ENCODE measurements at regions not wholly inside any gene's neighbourhood (a gene's known extent, or its start where the extent isn't known, plus 50 kb on each side); places are given as distances from the start of the nearest gene placed in this dataset.

GRCh38 chrX:97987979-97988378 lies 1104.3 kb downstream of the RPA4 start:
- Histone ChIP-seq H3K79me2 (ENCODE audit: low read length) (no peaks in the 10 kb centered on the region), H3K4me1 (ENCODE audit: insufficient read depth, low read length) (no peaks in the 10 kb centered on the region), H3K27me3 (ENCODE audit: low read length) (no peaks in the 10 kb centered on the region), H3K27ac (ENCODE audit: low read length) (no peak overlapping the region), H2AFZ (ENCODE audit: low read length) (no peak overlapping the region), H3K36me3 (ENCODE audit: low read depth, low read length) (no peaks in the 10 kb centered on the region), H3K4me2 (ENCODE audit: low read length) (no peak overlapping the region), H3K4me3 (ENCODE audit: low read length) (no peak overlapping the region), H3K9ac (ENCODE audit: low read length) (no peak overlapping the region), H3K9me3 (ENCODE audit: low read length) (no peaks in the 10 kb centered on the region), H4K20me1 (ENCODE audit: low read length) (no peaks in the 10 kb centered on the region), H3K9me2 (replicated peaks; ENCODE audit: low read length) (no peaks in the 10 kb centered on the region), H3F3A (ENCODE audit: low read length, unreplicated experiment) (no peaks in the 10 kb centered on the region)
- no peak for DNase-seq
- POLR2A ChIA-PET (ENCODE audit: unreplicated experiment), result no interaction called here
- no peak for ATAC-seq
- no TSS peak for BruUV-seq (replicated peaks)
- CTCF ChIA-PET, result no interaction called here
- no peak for TF ChIP-seq EZH2phosphoT487 (IDR thresholded peaks at IDR 0.05; ENCODE audit: borderline replicate concordance, low read length)
- TF ChIP-seq CTCF (conservative IDR thresholded peaks at IDR 0.05; ENCODE audit: low read depth, low read length), result no peak
- no peak for TF ChIP-seq EZH2 (IDR thresholded peaks at IDR 0.05; ENCODE audit: low read length, unreplicated experiment)
- intact Hi-C loops (cut with micrococcal nuclease), result no loop called here

DNA sequence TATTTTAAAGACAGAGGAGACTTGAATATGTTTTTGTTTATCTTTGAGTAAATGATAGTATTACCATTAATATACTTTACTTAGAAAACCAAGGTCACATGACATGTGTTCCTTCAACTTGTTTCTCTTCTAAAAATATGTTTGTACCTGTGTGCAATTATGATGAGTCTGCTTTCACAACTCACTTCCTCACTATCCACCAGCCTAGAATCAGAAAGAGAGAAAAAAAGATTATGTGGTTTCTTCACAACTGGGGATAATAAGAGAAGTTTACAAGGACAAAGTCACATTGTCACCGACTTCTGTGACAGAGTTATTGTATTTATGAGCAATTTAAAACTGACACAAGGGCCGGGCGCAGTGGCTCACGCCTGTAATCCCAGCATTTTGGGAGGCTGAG lies 1112.1 kb downstream of the RPA4 start:
- Histone ChIP-seq H4K20me1 (ENCODE audit: low read length) (no peaks in the 10 kb centered on the region), H3K79me2 (ENCODE audit: low read length) (no peaks in the 10 kb centered on the region), H3K4me1 (ENCODE audit: insufficient read depth, low read length) (no peaks in the 10 kb centered on the region), H3K9me2 (replicated peaks; ENCODE audit: low read length) (no peaks in the 10 kb centered on the region), H3F3A (ENCODE audit: low read length, unreplicated experiment) (no peaks in the 10 kb centered on the region), H2AFZ (ENCODE audit: low read length) (no peak overlapping the region), H3K4me2 (ENCODE audit: low read length) (no peak overlapping the region), H3K27me3 (ENCODE audit: low read length) (no peaks in the 10 kb centered on the region), H3K36me3 (ENCODE audit: low read depth, low read length) (no peaks in the 10 kb centered on the region), H3K9me3 (ENCODE audit: low read length) (no peaks in the 10 kb centered on the region), H3K4me3 (ENCODE audit: low read length) (no peak overlapping the region), H3K9ac (ENCODE audit: low read length) (no peak overlapping the region), H3K27ac (ENCODE audit: low read length) (no peak overlapping the region)
- intact Hi-C loops (cut with micrococcal nuclease), result no loop called here
- DNase-seq (no peak), ATAC-seq (no peak)
- CTCF ChIA-PET, result no interaction called here
- no TSS peak for BruUV-seq (replicated peaks)
- TF ChIP-seq CTCF (conservative IDR thresholded peaks at IDR 0.05; ENCODE audit: low read depth, low read length) (no peak), EZH2phosphoT487 (IDR thresholded peaks at IDR 0.05; ENCODE audit: borderline replicate concordance, low read length) (no peak), EZH2 (IDR thresholded peaks at IDR 0.05; ENCODE audit: low read length, unreplicated experiment) (no peak)
- POLR2A ChIA-PET (ENCODE audit: unreplicated experiment), result no interaction called here

DNA sequence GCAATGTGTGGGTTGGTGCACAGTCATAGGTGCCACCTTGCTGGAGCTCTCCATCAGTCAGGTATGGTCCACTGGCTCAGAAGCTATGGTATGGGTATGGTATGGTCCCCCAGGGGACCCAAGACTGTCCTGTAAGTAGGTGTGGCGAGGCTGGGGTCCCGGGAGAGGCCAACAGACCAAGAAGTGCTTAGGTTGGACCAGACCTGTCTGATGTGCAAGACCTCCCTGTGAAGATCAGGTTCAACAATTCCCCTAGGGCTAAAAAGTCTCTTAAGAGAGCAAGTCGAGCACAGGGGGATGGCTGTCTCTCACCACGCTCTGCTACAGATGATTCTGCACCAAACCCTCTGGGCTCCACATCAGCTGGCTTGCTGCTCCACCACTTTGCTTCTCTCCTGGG lies 1145.0 kb downstream of the RPA4 start:
- no peaks in the 10 kb centered on the region for H3K79me2 ChIP-seq (ENCODE audit: low read length)
- H3F3A ChIP-seq (ENCODE audit: low read length, unreplicated experiment), result no peaks in the 10 kb centered on the region
- no peaks in the 10 kb centered on the region for H3K9me3 ChIP-seq (ENCODE audit: low read length)
- DNase-seq (no peak), ATAC-seq (no peak)
- TF ChIP-seq EZH2phosphoT487 (IDR thresholded peaks at IDR 0.05; ENCODE audit: borderline replicate concordance, low read length) (no peak), CTCF (conservative IDR thresholded peaks at IDR 0.05; ENCODE audit: low read depth, low read length) (no peak), EZH2 (IDR thresholded peaks at IDR 0.05; ENCODE audit: low read length, unreplicated experiment) (no peak)
- H3K4me1 ChIP-seq (ENCODE audit: insufficient read depth, low read length), result no peaks in the 10 kb centered on the region
- H3K4me3 ChIP-seq (ENCODE audit: low read length), result no peak overlapping the region
- ChIA-PET POLR2A (ENCODE audit: unreplicated experiment) (no interaction called here), CTCF (no interaction called here)
- H3K4me2 ChIP-seq (ENCODE audit: low read length), result no peak overlapping the region
- BruUV-seq (replicated peaks), result no TSS peak
- intact Hi-C loops (cut with micrococcal nuclease), result no loop called here
- no peaks in the 10 kb centered on the region for H4K20me1 ChIP-seq (ENCODE audit: low read length)
- H3K9me2 ChIP-seq (replicated peaks; ENCODE audit: low read length), result no peaks in the 10 kb centered on the region
- no peaks in the 10 kb centered on the region for H3K36me3 ChIP-seq (ENCODE audit: low read depth, low read length)
- H3K9ac ChIP-seq (ENCODE audit: low read length), result no peak overlapping the region
- H3K27ac ChIP-seq (ENCODE audit: low read length), result no peak overlapping the region
- H3K27me3 ChIP-seq (ENCODE audit: low read length), result no peaks in the 10 kb centered on the region
- H2AFZ ChIP-seq (ENCODE audit: low read length), result no peak overlapping the region
